IMR-90 (cell line): ENCODE measurements at regions not wholly inside any gene's neighbourhood (a gene's known extent, or its start where the extent isn't known, plus 50 kb on each side); places are given as distances from the start of the nearest gene placed in this dataset.

Experiments
- ATAC-seq: fragments of 200-7000 bp; cut with Tn5 transposase; 2 replicates; pipeline ENCODE4 v1.9.1; 2020; ENCODE audit warnings: low read depth, mild to moderate bottlenecking, moderate library complexity
- BruUV-seq: library from RNA; stranded (reverse); fragments of 400-500 nt; replicated peaks from 2 replicates; lab custom pipeline; 2021; lab: Mats Ljungman, UMichigan
- CTCF ChIA-PET: fragments of 300-600 bp; formaldehyde crosslinking; extraction: SDS; loops from one replicate; lab custom pipeline; 2021; ENCODE audit warnings: antibody characterized with exemption; lab: Yijun Ruan, JAX
- POLR2A ChIA-PET: fragments of 300-600 bp; sonication (Branson Sonifier 250); formaldehyde crosslinking; loops from one replicate; lab custom pipeline; 2022; ENCODE audit warnings: antibody characterized with exemption; ENCODE audit not compliant: unreplicated experiment; lab: Charles Lee
- DNase-seq: peaks from one replicate; pipeline ENCODE4 v3.0.0; 2013
- H2AFZ ChIP-seq: replicated peaks from 2 replicates; pipeline ENCODE3; 2013; ENCODE audit warnings: low read length, mild to moderate bottlenecking; ENCODE audit not compliant: poor library complexity
- H2AK5ac ChIP-seq: 2 replicates; pipeline ENCODE4 v1.6.1; 2013; ENCODE audit warnings: low read depth, low read length, inconsistent platforms
- H2AK9ac ChIP-seq: replicated peaks from 2 replicates; pipeline ENCODE3; 2013; ENCODE audit warnings: mild to moderate bottlenecking, low read depth, low read length, moderate library complexity; ENCODE audit not compliant: poor library complexity
- H2BK120ac ChIP-seq: 2 replicates; pipeline ENCODE4 v1.6.1; 2013; ENCODE audit warnings: low read depth, low read length, inconsistent platforms
- H2BK15ac ChIP-seq: 3 replicates; pipeline ENCODE4 v1.6.1; 2013; ENCODE audit warnings: low read depth, low read length, inconsistent platforms
- H2BK20ac ChIP-seq: 2 replicates; pipeline ENCODE4 v1.6.1; 2013; ENCODE audit warnings: low read depth, mild to moderate bottlenecking, inconsistent platforms, low read length, moderate library complexity
- H2BK5ac ChIP-seq: 2 replicates; pipeline ENCODE4 v1.6.1; 2013; ENCODE audit warnings: mild to moderate bottlenecking, low read depth, low read length, inconsistent platforms; ENCODE audit not compliant: poor library complexity, severe bottlenecking
- H3K14ac ChIP-seq: replicated peaks from 2 replicates; pipeline ENCODE4 v1.6.1; 2013; ENCODE audit warnings: low read depth, low read length, inconsistent platforms
- H3K18ac ChIP-seq: 2 replicates; pipeline ENCODE4 v1.6.1; 2013; ENCODE audit warnings: low read depth, low read length, control low read depth
- H3K23ac ChIP-seq: 2 replicates; pipeline ENCODE4 v1.6.1; 2013; ENCODE audit warnings: low read depth, low read length, inconsistent platforms
- H3K27ac ChIP-seq: 2 replicates; pipeline ENCODE4 v1.5.1; 2013; ENCODE audit warnings: mild to moderate bottlenecking, control low read depth, low read length; ENCODE audit not compliant: insufficient read depth
- H3K27me3 ChIP-seq: 2 replicates; pipeline ENCODE4 v1.6.1; 2013; ENCODE audit warnings: low read length; ENCODE audit not compliant: control insufficient read depth, insufficient read depth
- H3K36me3 ChIP-seq: 2 replicates; pipeline ENCODE4 v1.6.1; 2013; ENCODE audit warnings: low read length, mixed read lengths; ENCODE audit not compliant: control insufficient read depth, insufficient read depth
- H3K4ac ChIP-seq: 2 replicates; pipeline ENCODE4 v1.6.1; 2013; ENCODE audit warnings: low read depth, low read length, inconsistent platforms
- H3K4me1 ChIP-seq: 2 replicates; pipeline ENCODE4 v1.6.1; 2013; ENCODE audit warnings: low read length, mixed read lengths; ENCODE audit not compliant: control insufficient read depth, insufficient read depth
- H3K4me2 ChIP-seq: 2 replicates; pipeline ENCODE4 v1.6.1; 2013; ENCODE audit warnings: low read depth, mild to moderate bottlenecking, control low read depth, low read length, moderate library complexity
- H3K4me3 ChIP-seq: 2 replicates; pipeline ENCODE4 v1.5.1; 2013; ENCODE audit warnings: low read depth, mild to moderate bottlenecking, control low read depth, low read length, moderate library complexity; ENCODE audit not compliant: insufficient read depth
- H3K56ac ChIP-seq: 2 replicates; pipeline ENCODE4 v1.6.1; 2013; ENCODE audit warnings: low read length, inconsistent platforms; ENCODE audit not compliant: insufficient read depth; ENCODE audit errors: extremely low read depth
- H3K79me1 ChIP-seq, 2 experiments: 2 replicates each; pipeline ENCODE4 v1.6.1; 2013; ENCODE audit warnings: low read length in 2 of 2, inconsistent platforms in 1 of 2, low read depth in 1 of 2
- H3K9ac ChIP-seq: 2 replicates; pipeline ENCODE4 v1.6.1; 2013; ENCODE audit warnings: low read depth, low read length, control low read depth
- H3K9me1 ChIP-seq: 2 replicates; pipeline ENCODE4 v1.6.1; 2013; ENCODE audit warnings: low read length, inconsistent platforms; ENCODE audit not compliant: insufficient read depth
- H3K9me3 ChIP-seq: 2 replicates; pipeline ENCODE4 v1.6.1; 2013; ENCODE audit warnings: low read length; ENCODE audit not compliant: control insufficient read depth, insufficient read depth
- H4K20me1 ChIP-seq: 2 replicates; pipeline ENCODE4 v1.6.1; 2013; ENCODE audit warnings: low read length, inconsistent platforms; ENCODE audit not compliant: insufficient read depth
- H4K5ac ChIP-seq: 2 replicates; pipeline ENCODE4 v1.6.1; 2013; ENCODE audit warnings: mild to moderate bottlenecking, low read depth, low read length, control low read depth
- H4K8ac ChIP-seq, 2 experiments: 2 replicates each; pipeline ENCODE4 v1.6.1; 2013; ENCODE audit warnings: low read depth in 2 of 2, low read length in 2 of 2, control low read depth in 1 of 2, inconsistent platforms in 1 of 2
- H4K91ac ChIP-seq: 2 replicates; pipeline ENCODE4 v1.6.1; 2013; ENCODE audit warnings: low read depth, low read length, inconsistent platforms; ENCODE audit not compliant: insufficient read depth
- BHLHE40 ChIP-seq: fragments of 150-350 bp; IDR thresholded peaks from 2 replicates; pipeline ENCODE4 v1.6.1; 2016; ENCODE audit warnings: mild to moderate bottlenecking, low read depth, low read length
- CEBPB ChIP-seq: IDR thresholded peaks from 2 replicates; pipeline ENCODE4 v1.6.1; 2012; ENCODE audit warnings: low read depth, low read length, improper control_type of control experiment
- CHD1 ChIP-seq: IDR thresholded peaks from 2 replicates; pipeline ENCODE4 v1.6.1; 2012; ENCODE audit warnings: low read depth, low read length, improper control_type of control experiment
- CTCF ChIP-seq: conservative IDR thresholded peaks from 2 replicates; pipeline ENCODE4 v1.5.1; 2012; ENCODE audit warnings: mild to moderate bottlenecking, low read depth, low read length, improper control_type of control experiment
- FOS ChIP-seq: fragments of 150-350 bp; IDR thresholded peaks from 2 replicates; pipeline ENCODE4 v1.6.1; 2016; ENCODE audit warnings: low read depth, low read length
- MXI1 ChIP-seq: IDR thresholded peaks from 2 replicates; pipeline ENCODE4 v1.6.1; 2012; ENCODE audit warnings: low read depth, mild to moderate bottlenecking, low read length, moderate library complexity, borderline replicate concordance
- NFE2L2 ChIP-seq: fragments of 150-350 bp; IDR thresholded peaks from 2 replicates; pipeline ENCODE4 v1.6.1; 2016; ENCODE audit warnings: low read depth, mild to moderate bottlenecking, low read length
- RAD21 ChIP-seq: IDR thresholded peaks from 2 replicates; pipeline ENCODE4 v1.6.1; 2012; ENCODE audit warnings: low read length, improper control_type of control experiment
- RCOR1 ChIP-seq: IDR thresholded peaks from 2 replicates; pipeline ENCODE4 v1.6.1; 2012; ENCODE audit warnings: mild to moderate bottlenecking, low read length, improper control_type of control experiment; ENCODE audit not compliant: insufficient replicate concordance
- SMC3 ChIP-seq: fragments of 150-350 bp; IDR thresholded peaks from 2 replicates; pipeline ENCODE4 v1.6.1; 2016; ENCODE audit warnings: low read depth, mild to moderate bottlenecking, antibody characterized with exemption, low read length, moderate library complexity
- WGBS, 2 experiments: methylation state at CpG; one replicate each; pipeline versions ENCODE4 v1.1.5 to v1.1.7; 2013; ENCODE audit warnings: missing lambda C conversion rate in 2 of 2; ENCODE audit not compliant: insufficient read length in 1 of 2; ENCODE audit errors: extremely low coverage in 2 of 2; 5-methylcytosine and 5-hydroxymethylcytosine counted together
- dilution Hi-C: fragments of 300-500 bp; cut with HindIII; formaldehyde crosslinking; loops from one replicate; pipeline ENCODE4 v1.14.3; 2018; ENCODE audit warnings: low sequenced_read_pairs; ENCODE audit not compliant: unreplicated experiment
- in situ Hi-C: fragments of 300-500 bp; cut with MboI; formaldehyde crosslinking; loops from 3 replicates; pipeline ENCODE4 v1.14.3; 2019; ENCODE audit warnings: low sequenced_read_pairs, inconsistent platforms, mixed read lengths
- intact Hi-C: fragments of 100-400 bp; cut with micrococcal nuclease; formaldehyde crosslinking; loops from 2 replicates; pipeline ENCODE4 v1.10.0; 2022
- TF ChIP-seq, protein P1 (sequence below): fragments of 150-350 bp; IDR thresholded peaks from 2 replicates; pipeline ENCODE4 v1.6.1; 2016; ENCODE audit warnings: low read depth, mild to moderate bottlenecking, low read length, moderate library complexity, borderline replicate concordance

DNA sequence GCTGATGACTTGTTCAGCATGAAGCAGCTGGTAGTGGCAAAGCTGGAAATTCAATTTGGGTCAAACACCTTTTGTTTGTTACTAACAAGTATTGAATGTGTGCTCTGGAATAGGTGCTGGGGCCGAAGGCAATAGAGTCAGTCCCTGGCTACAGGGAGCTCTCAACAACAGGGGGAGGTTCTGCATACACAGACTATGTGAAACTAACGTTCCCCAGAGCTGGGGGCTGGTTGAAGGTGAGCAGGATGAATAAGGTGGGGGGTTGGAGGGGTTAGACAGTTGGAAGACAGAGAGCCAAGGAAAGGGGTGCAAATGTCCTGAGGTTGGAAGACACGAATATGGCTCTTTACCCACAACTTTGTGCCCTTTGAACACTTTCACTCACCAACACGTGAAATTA is 84.1 kb upstream of the PLPP4 start:
- no peak overlapping the region for H4K91ac ChIP-seq
- dilution Hi-C loops (no loop called here), in situ Hi-C loops (no loop called here), intact Hi-C loops (no loop called here)
- H3K36me3 ChIP-seq, result no peaks in the 10 kb centered on the region
- no peak overlapping the region for H2BK120ac ChIP-seq
- DNase-seq (no peak), ATAC-seq (no peak)
- H3K9ac ChIP-seq, result no peak overlapping the region
- H2BK5ac ChIP-seq, result no peak overlapping the region
- H4K20me1 ChIP-seq, result no peaks in the 10 kb centered on the region
- H4K8ac ChIP-seq, result no peak overlapping the region
- H3K27me3 ChIP-seq, result no peaks in the 10 kb centered on the region
- H3K4me2 ChIP-seq, result no peak overlapping the region
- H3K4ac ChIP-seq, result no peak overlapping the region
- H3K9me1 ChIP-seq, result no peaks in the 10 kb centered on the region
- TF ChIP-seq CTCF (no peak), CEBPB (no peak), RAD21 (no peak), FOS (no peak), RCOR1 (no peak), CHD1 (no peak), BHLHE40 (no peak), NFE2L2 (no peak), SMC3 (no peak), MXI1 (no peak)
- TF ChIP-seq, protein P1, sequence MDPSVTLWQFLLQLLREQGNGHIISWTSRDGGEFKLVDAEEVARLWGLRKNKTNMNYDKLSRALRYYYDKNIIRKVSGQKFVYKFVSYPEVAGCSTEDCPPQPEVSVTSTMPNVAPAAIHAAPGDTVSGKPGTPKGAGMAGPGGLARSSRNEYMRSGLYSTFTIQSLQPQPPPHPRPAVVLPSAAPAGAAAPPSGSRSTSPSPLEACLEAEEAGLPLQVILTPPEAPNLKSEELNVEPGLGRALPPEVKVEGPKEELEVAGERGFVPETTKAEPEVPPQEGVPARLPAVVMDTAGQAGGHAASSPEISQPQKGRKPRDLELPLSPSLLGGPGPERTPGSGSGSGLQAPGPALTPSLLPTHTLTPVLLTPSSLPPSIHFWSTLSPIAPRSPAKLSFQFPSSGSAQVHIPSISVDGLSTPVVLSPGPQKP, result no peak
- ChIA-PET POLR2A (no interaction called here), CTCF (no interaction called here)
- H3K18ac ChIP-seq, result no peak overlapping the region
- H2AK9ac ChIP-seq, result no peak overlapping the region
- no peak overlapping the region for H2AFZ ChIP-seq
- H3K27ac ChIP-seq, result no peak overlapping the region
- H4K5ac ChIP-seq, result no peak overlapping the region
- WGBS, 2 experiments, result no CpG with 5 or more reads among the region's 4 CpGs
- H3K4me1 ChIP-seq, result no peaks in the 10 kb centered on the region
- no peak overlapping the region for H3K23ac ChIP-seq
- no peaks in the 10 kb centered on the region for H3K79me1 ChIP-seq
- no peak overlapping the region for H2BK15ac ChIP-seq
- no peak overlapping the region for H2BK20ac ChIP-seq
- peaks cover 21% of the 10 kb centered on the region for H3K9me3 ChIP-seq
- no peak overlapping the region for H3K56ac ChIP-seq
- no peak overlapping the region for H2AK5ac ChIP-seq
- no peak overlapping the region for H3K14ac ChIP-seq
- BruUV-seq, result no TSS peak
- H3K4me3 ChIP-seq, result no peak overlapping the region
